CD4-positive, alpha-beta T cell (primary cell): ENCODE measurements at regions not wholly inside any gene's neighbourhood (a gene's known extent, or its start where the extent isn't known, plus 50 kb on each side); places are given as distances from the start of the nearest gene placed in this dataset.

Experiments used
- ATAC-seq: fragments of 200-7000 bp; cut with Tn5 transposase; one replicate; pipeline ENCODE4 v1.10.0; 2022; ENCODE audit warnings: mild to moderate bottlenecking; ENCODE audit not compliant: poor library complexity
- CTCF ChIA-PET: fragments of 350-600 bp; sonication (Branson Sonifier 250); formaldehyde crosslinking; loops from one replicate; lab custom pipeline; 2021; ENCODE audit warnings: antibody characterized with exemption, inconsistent platforms; lab: Charles Lee
- POLR2A ChIA-PET: fragments of 350-600 bp; sonication (Branson Sonifier 250); formaldehyde crosslinking; loops from one replicate; lab custom pipeline; 2021; ENCODE audit warnings: antibody characterized with exemption, inconsistent platforms; lab: Charles Lee
- DNase-seq, 14 experiments: peaks; one replicate each; pipeline ENCODE4 v3.0.0-alpha.2; 2013 to 2020; ENCODE audit warnings: mixed read lengths in 2 of 14
- H3K27ac ChIP-seq, 2 donors: one replicate each; pipeline versions ENCODE4 v1.5.1 to v1.7.0; 2013; ENCODE audit warnings: low read length in 2 of 2, low read depth in 1 of 2, mild to moderate bottlenecking in 1 of 2
- H3K27me3 ChIP-seq, 2 experiments: 1 replicate in 1 of 2; 2 replicates in 1 of 2; pipeline versions ENCODE4 v1.6.1 to v1.7.0; 2013; ENCODE audit warnings: low read length in 2 of 2, control low read depth in 1 of 2, mild to moderate bottlenecking in 1 of 2, moderate library complexity in 1 of 2; ENCODE audit not compliant: insufficient read depth in 2 of 2, control insufficient read depth in 1 of 2
- H3K36me3 ChIP-seq: one replicate; pipeline ENCODE4 v1.6.1; 2013; ENCODE audit warnings: low read length, control low read depth; ENCODE audit not compliant: insufficient read depth
- H3K4me1 ChIP-seq: one replicate; pipeline ENCODE4 v1.6.1; 2013; ENCODE audit warnings: low read length, control low read depth; ENCODE audit not compliant: insufficient read depth
- H3K4me3 ChIP-seq: one replicate; pipeline ENCODE4 v1.5.1; 2013; ENCODE audit warnings: mild to moderate bottlenecking, low read length, moderate library complexity
- H3K9me3 ChIP-seq, 2 experiments: 1 replicate in 1 of 2; 2 replicates in 1 of 2; pipeline versions ENCODE4 v1.6.1 to v1.7.0; 2013; ENCODE audit warnings: low read length in 2 of 2, mild to moderate bottlenecking in 2 of 2, control low read depth in 1 of 2, moderate library complexity in 1 of 2; ENCODE audit not compliant: control insufficient read depth in 1 of 2, insufficient read depth in 1 of 2
- H3K27ac Mint-ChIP-seq: one replicate; pipeline ENCODE4 v1.8.0; 2020; ENCODE audit warnings: mixed read lengths
- H3K27me3 Mint-ChIP-seq: one replicate; pipeline ENCODE4 v1.8.0; 2021; ENCODE audit warnings: mixed read lengths
- H3K36me3 Mint-ChIP-seq: one replicate; pipeline ENCODE4 v1.8.0; 2021; ENCODE audit warnings: low read depth, mixed read lengths
- H3K4me1 Mint-ChIP-seq: one replicate; pipeline ENCODE4 v1.8.0; 2021; ENCODE audit warnings: low read depth, mixed read lengths
- H3K4me3 Mint-ChIP-seq: one replicate; pipeline ENCODE4 v1.8.0; 2020; ENCODE audit warnings: mild to moderate bottlenecking, mixed read lengths
- H3K9me3 Mint-ChIP-seq: one replicate; pipeline ENCODE4 v1.8.0; 2020; ENCODE audit warnings: mixed read lengths
- CTCF ChIP-seq: fragments of 200-600 bp; IDR thresholded peaks from one replicate; pipeline ENCODE4 v1.8.0; 2022; ENCODE audit warnings: antibody characterized with exemption, mild to moderate bottlenecking
- intact Hi-C, 2 experiments: fragments of 100-400 bp; cut with DNase I in 1 of 2; cut with micrococcal nuclease in 1 of 2; formaldehyde crosslinking; loops; one replicate each; pipeline versions ENCODE4 v1.15.1 to v1.9.0; 2023 to 2025; cut with DNase I, micrococcal nuclease

DNA sequence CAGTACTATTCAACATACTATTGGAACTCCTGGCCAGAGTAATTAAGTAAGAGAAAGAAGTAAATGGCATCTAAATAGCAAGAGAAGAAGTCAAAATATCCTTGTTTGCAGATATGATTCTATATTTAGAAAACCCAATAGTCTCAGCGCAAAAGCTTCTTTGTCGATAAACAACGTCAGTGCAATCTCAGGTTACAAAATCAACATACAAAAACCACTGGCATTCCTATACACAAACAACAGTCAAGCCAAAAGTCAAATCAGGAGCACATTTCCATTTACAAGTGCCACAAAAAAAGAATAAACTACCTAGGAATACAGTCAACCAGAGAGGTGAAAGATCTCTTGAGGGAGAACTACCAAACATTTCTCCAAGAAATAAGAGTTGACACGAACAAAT lies 1901.9 kb upstream of the ACO1 start:
- intact Hi-C loops: no loop called here
- POLR2A ChIA-PET: no interaction called here

DNA sequence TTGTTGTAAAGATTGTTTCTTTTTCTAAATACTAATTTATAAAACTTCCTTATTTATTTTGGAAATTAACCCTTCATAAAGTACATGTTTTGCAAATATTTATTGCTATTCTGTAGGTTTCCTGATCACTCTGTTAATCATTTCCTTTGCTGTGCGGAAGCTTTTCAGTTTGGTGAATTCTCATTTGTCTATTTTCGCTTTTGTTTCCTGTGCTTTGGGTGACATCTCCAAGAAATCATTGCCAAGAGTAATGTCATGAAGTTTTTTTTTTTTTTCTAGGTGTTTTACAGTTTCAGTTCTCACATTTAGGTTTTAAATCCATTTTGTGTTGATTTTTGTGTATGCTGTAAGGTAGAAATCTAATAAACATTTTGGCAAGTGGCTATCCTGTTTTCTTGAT lies 1899.8 kb upstream of the ACO1 start:
- H3K27ac ChIP-seq: no peak overlapping the region
- H3K4me3 ChIP-seq: no peak overlapping the region
- ATAC-seq: no peak
- H3K4me1 ChIP-seq: no peaks in the 10 kb centered on the region
- no peak for TF ChIP-seq CTCF
- no peaks in the 10 kb centered on the region for H3K36me3 Mint-ChIP-seq
- H3K36me3 ChIP-seq: no peaks in the 10 kb centered on the region
- no peak overlapping the region for H3K27ac Mint-ChIP-seq
- ChIA-PET CTCF (no interaction called here), POLR2A (no interaction called here)
- no peak overlapping the region for H3K4me3 Mint-ChIP-seq
- no peak for DNase-seq
- no peaks in the 10 kb centered on the region for H3K4me1 Mint-ChIP-seq
- no peaks in the 10 kb centered on the region for H3K9me3 ChIP-seq
- no peaks in the 10 kb centered on the region for H3K27me3 Mint-ChIP-seq
- intact Hi-C loops: no loop called here
- peaks cover 6% of the 10 kb centered on the region for H3K9me3 Mint-ChIP-seq
- no peaks in the 10 kb centered on the region for H3K27me3 ChIP-seq

More for the DNA sequence above, 1901.9 kb upstream of the ACO1 start:
- H3K4me3 Mint-ChIP-seq: no peak overlapping the region
- H3K27me3 Mint-ChIP-seq: no peaks in the 10 kb centered on the region
- H3K9me3 ChIP-seq: no peaks in the 10 kb centered on the region
- no peaks in the 10 kb centered on the region for H3K4me1 Mint-ChIP-seq
- DNase-seq (no peak), ATAC-seq (no peak)
- no peak overlapping the region for H3K27ac Mint-ChIP-seq
- no peaks in the 10 kb centered on the region for H3K27me3 ChIP-seq
- no peaks in the 10 kb centered on the region for H3K36me3 Mint-ChIP-seq
- H3K4me1 ChIP-seq: no peaks in the 10 kb centered on the region
- H3K27ac ChIP-seq: no peak overlapping the region
- H3K4me3 ChIP-seq: no peak overlapping the region
- H3K36me3 ChIP-seq: no peaks in the 10 kb centered on the region
- H3K9me3 Mint-ChIP-seq: peaks cover 6% of the 10 kb centered on the region
- CTCF ChIA-PET: no interaction called here
- no peak for TF ChIP-seq CTCF

GRCh38 chr9:30504502-30504905 lies 1879.9 kb upstream of the ACO1 start:
- H3K9me3 Mint-ChIP-seq: no peaks in the 10 kb centered on the region

More at GRCh38 chr9:30504502-30504905, 1879.9 kb upstream of the ACO1 start:
- H3K27ac ChIP-seq: no peak overlapping the region
- H3K4me1 ChIP-seq: no peaks in the 10 kb centered on the region
- POLR2A ChIA-PET: no interaction called here
- no peak overlapping the region for H3K4me3 Mint-ChIP-seq
- intact Hi-C loops: no loop called here
- no peaks in the 10 kb centered on the region for H3K36me3 Mint-ChIP-seq
- H3K27me3 ChIP-seq: no peaks in the 10 kb centered on the region
- CTCF ChIA-PET: no interaction called here
- no peak for ATAC-seq
- DNase-seq: no peak
- H3K9me3 ChIP-seq: no peaks in the 10 kb centered on the region
- H3K4me3 ChIP-seq: no peak overlapping the region
- H3K4me1 Mint-ChIP-seq: no peaks in the 10 kb centered on the region
- no peaks in the 10 kb centered on the region for H3K36me3 ChIP-seq
- H3K27me3 Mint-ChIP-seq: no peaks in the 10 kb centered on the region
- TF ChIP-seq CTCF: no peak
- no peak overlapping the region for H3K27ac Mint-ChIP-seq
